SK-N-MC (cell line): ENCODE measurements at regions not wholly inside any gene's neighbourhood (a gene's known extent, or its start where the extent isn't known, plus 50 kb on each side); places are given as distances from the start of the nearest gene placed in this dataset.

Source experiments
- EZH2 ChIP-seq: fragments of 200-600 bp; sonication (generic); IDR thresholded peaks from one replicate; pipeline ENCODE4 v1.6.1; 2017; ENCODE audit warnings: antibody characterized with exemption
- POLR2AphosphoS5 ChIP-seq: IDR thresholded peaks from 2 replicates; pipeline ENCODE4 v1.6.1; 2012; ENCODE audit warnings: mild to moderate bottlenecking, low read depth, low read length, borderline replicate concordance

- TF ChIP-seq POLR2AphosphoS5: no peak
- no peak for TF ChIP-seq EZH2
Measured at GRCh38 chr4:123232439-123232838, 164.2 kb upstream of the SPRY1 start.
